HG02852 (cell line): ENCODE measurements at regions not wholly inside any gene's neighbourhood (a gene's known extent, or its start where the extent isn't known, plus 50 kb on each side); places are given as distances from the start of the nearest gene placed in this dataset.
"Not testable (repeated sequence)": the region's sequence is repeated elsewhere in the genome, so short reads cannot be mapped to it uniquely, and the experiment has no call there.

Source experiments
- ATAC-seq: cut with Tn5 transposase; IDR thresholded peaks from one replicate; pipeline ENCODE4 v1.9.1; 2021; ENCODE audit warnings: mild to moderate bottlenecking, moderate library complexity; ENCODE audit not compliant: unreplicated experiment

DNA sequence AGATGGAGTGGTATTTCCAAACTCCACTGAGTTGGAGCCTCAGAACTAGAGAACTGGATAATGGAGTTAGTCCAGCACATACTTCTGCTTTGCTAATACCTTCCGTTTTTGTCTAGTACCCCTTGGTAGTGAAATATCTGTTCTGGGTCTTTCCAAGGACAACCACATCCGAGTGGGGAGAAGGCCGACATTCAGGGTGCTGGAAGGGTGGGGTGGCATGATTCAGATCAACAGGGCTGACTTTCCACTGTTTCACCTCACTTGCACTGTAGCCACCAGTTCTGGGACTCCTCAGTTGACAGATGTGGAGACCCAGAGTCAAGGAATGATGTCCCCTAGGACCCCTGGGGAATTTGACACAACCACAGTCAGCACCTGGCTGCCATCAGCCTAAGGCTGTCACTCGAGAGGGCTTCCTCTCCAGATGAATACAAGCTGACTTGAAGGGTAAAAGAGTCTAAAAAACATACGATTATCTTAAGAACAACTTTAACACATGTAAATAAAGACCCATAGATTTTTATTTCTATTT, 84.8 kb upstream of the HNF1B start:
- no peak for ATAC-seq

- no peak for ATAC-seq
Measured at GRCh38 chr17:37828651-37829124, 83.8 kb upstream of the HNF1B start.

DNA sequence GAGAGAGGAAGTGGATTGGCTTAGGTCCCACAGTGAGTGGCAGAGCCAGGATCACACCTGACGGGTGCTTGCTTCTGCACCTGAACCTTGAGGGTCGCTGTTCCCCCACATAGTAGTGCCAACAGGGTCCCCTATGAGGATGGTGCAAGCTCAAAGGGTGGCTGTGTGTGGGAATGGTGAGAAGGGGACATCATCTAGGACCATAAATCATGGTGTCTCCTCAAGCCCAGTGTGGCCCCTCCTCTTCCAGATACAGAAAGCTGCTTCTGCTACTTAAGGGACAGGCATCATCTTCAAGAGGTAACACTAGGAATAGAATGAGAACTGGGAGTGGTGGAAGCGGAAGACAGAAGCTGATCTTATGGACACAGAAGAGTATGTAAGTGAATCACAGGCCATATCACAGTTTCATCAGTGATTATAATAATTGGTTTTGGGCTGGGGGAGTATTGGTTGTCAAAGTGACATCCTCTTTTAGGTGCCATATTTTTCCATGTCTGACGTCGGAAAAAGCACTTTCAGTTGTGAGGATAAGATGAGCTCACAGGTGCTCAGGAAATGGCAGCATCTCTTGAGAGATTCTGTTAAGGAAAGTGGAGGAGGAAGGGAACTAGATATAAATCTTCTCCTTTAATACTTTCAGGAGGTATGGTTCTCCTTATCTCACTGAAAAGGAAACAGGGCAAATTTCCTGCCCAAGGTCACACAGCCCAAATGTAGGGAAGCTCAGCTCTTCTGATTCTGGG, 83.2 kb upstream of the HNF1B start:
- ATAC-seq = no peak

GRCh38 chr17:37826497-37827430, 81.9 kb upstream of the HNF1B start:
- no peak for ATAC-seq

DNA sequence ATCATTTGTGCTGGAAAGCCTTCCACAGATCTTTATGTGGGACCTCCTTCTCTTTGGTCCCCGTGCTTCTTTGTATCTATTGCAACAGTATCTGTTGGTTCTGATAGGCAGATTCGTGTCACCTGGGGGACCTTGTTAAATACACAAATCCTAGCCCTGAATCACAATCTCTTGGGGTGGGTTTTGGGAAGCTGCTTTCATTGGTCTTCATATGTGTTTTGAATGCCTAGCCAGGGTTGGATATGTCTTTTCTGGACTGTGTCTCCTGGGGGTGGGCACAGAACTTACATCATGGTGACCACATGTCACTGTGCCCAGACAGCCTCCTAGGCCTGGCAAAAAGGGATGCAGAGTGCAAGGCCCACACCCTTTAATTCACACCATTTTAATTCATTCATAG, 81.0 kb upstream of the HNF1B start:
- no peak for ATAC-seq

DNA sequence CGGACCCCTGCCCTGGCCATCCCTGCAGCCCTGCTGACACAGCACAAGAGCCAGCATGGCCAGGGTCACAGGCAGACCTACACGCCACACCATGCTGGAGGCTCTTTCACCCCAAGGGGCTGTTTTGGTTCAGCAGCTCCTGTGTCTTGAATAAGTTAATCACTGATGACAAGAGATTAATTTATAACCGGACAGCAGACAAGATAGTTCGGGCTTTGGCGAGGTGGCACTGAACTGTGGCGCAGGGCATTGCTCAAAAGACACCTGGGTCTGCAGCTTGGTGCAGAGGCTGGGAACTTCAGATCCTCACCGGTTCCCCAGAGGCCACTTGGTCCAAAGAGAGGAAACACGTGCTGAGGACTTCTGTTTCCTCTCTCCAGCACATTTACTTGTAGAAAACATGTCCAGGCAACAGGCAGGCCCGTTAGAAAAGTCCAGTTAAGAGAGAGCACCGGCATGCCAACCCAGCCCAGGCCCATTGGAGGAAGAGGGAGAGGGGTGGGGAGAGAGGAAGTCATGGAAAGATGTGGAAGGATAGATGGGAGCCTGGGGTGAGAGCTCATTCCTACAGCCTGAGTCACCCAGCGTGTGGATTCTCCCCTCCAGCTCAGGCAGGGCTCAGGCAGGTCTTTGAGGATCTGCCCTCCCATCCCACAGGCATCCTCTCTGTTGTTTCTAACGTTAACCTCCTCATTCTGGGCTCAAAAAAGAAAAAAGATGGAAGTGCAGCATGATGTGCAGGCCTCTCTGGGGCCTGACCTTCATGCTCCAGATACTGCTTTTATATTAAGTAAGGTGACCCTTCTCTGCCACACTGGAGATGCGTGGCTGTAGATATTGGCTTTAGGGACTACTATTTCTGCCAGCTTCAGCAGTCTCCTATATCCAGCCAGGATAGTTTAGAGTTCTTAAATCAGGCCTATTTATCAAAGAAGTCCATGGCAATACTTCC, 80.0 kb upstream of the HNF1B start:
- no peak for ATAC-seq

GRCh38 chr17:37823996-37824395, 79.1 kb upstream of the HNF1B start:
- ATAC-seq = no peak

DNA sequence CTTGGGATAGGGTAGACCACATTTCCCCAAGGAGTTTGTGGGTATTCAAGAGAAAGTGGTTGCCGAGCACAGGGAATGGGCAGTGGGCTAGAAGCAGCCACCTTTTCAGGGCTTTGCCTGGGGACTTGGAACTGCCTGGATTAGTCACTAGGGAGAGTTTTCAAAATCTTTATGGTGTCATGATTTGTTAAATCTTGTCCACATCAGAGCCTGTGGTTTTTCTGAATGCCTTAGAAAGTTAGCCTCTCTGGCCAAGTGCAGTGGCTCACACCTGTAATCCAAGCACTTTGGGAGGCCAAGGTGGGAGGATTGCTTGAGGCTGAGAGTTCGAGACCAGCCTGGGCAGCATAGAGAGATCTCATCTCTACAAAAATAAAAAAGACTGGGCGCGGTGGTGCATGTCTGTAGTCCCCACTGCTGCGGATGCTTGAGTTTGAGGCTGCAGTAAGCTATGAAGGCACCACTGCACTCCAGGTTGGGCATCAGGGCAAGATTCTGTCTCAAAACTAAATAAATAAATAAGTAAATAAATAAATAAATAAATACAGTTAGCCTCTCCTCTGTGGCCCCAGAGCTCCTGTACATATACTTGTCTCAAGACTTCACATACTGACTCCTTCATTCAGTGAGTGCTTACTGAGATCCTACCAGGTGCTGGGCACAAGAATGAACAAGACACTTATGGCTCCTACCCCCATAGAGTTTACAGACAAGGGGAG, 76.3 kb upstream of the HNF1B start:
- no peak for ATAC-seq

GRCh38 chr17:37820313-37820994, 75.6 kb upstream of the HNF1B start:
- ATAC-seq = no peak

GRCh38 chr17:37818689-37819088, 73.8 kb upstream of the HNF1B start:
- no peak for ATAC-seq

DNA sequence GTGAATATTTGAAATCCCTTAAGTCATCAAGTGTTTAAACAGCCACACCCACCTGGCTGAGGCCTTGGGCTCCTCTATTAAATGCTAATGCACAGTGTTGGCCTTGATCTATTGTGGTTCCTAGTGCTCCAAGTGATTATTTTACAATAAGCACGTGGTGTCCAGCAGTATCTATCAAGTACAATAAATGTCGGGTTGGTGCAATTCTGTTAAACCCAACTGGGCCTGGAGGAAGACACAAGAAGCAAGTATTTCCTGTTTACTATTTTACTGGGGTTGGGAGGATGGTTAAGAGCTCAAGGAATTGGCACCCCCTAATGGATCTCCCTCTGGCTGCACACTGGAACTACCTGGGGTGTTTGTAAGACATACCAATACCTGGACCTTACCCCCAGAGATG, 72.1 kb upstream of the HNF1B start:
- ATAC-seq = no peak

- no peak for ATAC-seq
Measured at GRCh38 chr17:37815536-37815935, 70.7 kb upstream of the HNF1B start.

DNA sequence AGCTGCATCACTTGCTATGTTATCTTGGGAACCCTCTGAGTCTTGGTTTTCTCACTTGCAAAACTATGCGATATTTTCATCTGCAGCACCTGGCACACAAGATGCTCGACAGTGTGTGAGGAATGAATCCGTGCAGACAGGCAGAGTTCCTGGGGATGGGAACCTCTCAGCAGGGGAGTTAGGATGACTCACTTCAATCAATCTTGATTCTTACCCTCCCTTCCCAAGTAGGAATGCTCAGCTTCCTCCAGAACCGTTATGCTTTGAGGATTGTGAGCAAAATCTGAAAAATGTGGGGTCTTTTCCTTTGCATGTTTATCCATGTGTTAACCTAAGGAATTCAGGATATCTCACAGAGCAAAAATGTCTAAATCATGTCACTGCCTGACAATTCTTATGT, 68.9 kb upstream of the HNF1B start:
- ATAC-seq = no peak

DNA sequence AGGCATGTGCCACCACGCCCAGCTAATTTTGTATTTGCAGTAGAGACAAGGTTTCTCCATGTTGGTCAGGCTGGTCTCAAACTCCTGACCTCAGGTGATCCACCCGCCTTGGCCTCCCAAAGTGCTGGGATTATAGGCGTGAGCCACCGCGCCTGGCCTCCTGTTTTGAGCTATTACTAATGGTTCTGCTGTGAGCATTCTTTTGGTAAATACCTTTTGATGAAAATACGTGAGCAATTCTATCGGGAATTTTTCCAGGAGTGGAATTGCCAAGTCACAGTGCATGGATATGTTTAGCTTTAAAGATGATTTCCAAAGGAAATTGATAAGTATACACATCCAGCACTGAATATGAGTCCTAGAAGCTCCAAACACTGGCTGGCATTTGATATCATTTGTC, 64.0 kb upstream of the HNF1B start:
- not testable (repeated sequence) for ATAC-seq

- ATAC-seq = no peak
Measured at GRCh38 chr17:37802712-37803416, 58.0 kb upstream of the HNF1B start.

- ATAC-seq = no peak
Measured at GRCh38 chr17:37802061-37802595, 57.3 kb upstream of the HNF1B start.

GRCh38 chr17:37801171-37801570, 56.3 kb upstream of the HNF1B start:
- no peak for ATAC-seq

GRCh38 chr17:37797206-37797605, 52.3 kb upstream of the HNF1B start:
- no peak for ATAC-seq
